ENCODE measurements at regions not wholly inside any gene's neighbourhood (a gene's known extent, or its start where the extent isn't known, plus 50 kb on each side); places are given as distances from the start of the nearest gene placed in this dataset.
"Not testable (repeated sequence)": the region's sequence is repeated elsewhere in the genome, so short reads cannot be mapped to it uniquely, and the experiment has no call there.

- no peak for DNase-seq
These were observed 304.6 kb downstream of the ABCC12 start for GRCh38 chr16:47851146-47851545.

GRCh38 chr16:47849736-47850135, 306.1 kb downstream of the ABCC12 start:
- no peak for DNase-seq

- DNase-seq = no peak
These were observed 307.2 kb downstream of the ABCC12 start for GRCh38 chr16:47848421-47849109.

- DNase-seq = no peak
These were observed 308.4 kb downstream of the ABCC12 start for GRCh38 chr16:47847220-47847970.

- no peak for DNase-seq
These were observed 321.2 kb downstream of the ABCC12 start for GRCh38 chr16:47834485-47835024.

- DNase-seq = no peak
These were observed 322.0 kb downstream of the ABCC12 start for GRCh38 chr16:47833771-47834170.

GRCh38 chr16:47829850-47830600, 325.8 kb downstream of the ABCC12 start:
- DNase-seq = no peak

GRCh38 chr16:47826070-47826469, 329.7 kb downstream of the ABCC12 start:
- no peak for DNase-seq

GRCh38 chr16:47817048-47817447, 338.7 kb downstream of the ABCC12 start:
- DNase-seq = no peak

- no peak for DNase-seq
These were observed 339.3 kb downstream of the ABCC12 start for GRCh38 chr16:47816511-47816910.

GRCh38 chr16:47815655-47816054, 340.1 kb downstream of the ABCC12 start:
- DNase-seq = no peak

GRCh38 chr16:47811758-47812157, 344.0 kb downstream of the ABCC12 start:
- DNase-seq = not testable (repeated sequence)

- DNase-seq = no peak
These were observed 345.2 kb downstream of the PHKB start for GRCh38 chr16:47806309-47806847.

- no peak for DNase-seq
These were observed 326.6 kb downstream of the PHKB start for GRCh38 chr16:47787696-47788095.

GRCh38 chr16:47781673-47782072, 320.5 kb downstream of the PHKB start:
- no peak for DNase-seq

- DNase-seq = no peak
These were observed 319.2 kb downstream of the PHKB start for GRCh38 chr16:47780213-47780875.

GRCh38 chr16:47779201-47780016, 318.3 kb downstream of the PHKB start:
- DNase-seq = peak in 1 of 2 donors; percentile 45

GRCh38 chr16:47778106-47778801, 317.1 kb downstream of the PHKB start:
- DNase-seq = no peak

GRCh38 chr16:47777220-47777619, 316.1 kb downstream of the PHKB start:
- DNase-seq = no peak

GRCh38 chr16:47774661-47775060, 313.5 kb downstream of the PHKB start:
- no peak for DNase-seq

- no peak for DNase-seq
These were observed 292.5 kb downstream of the PHKB start for GRCh38 chr16:47753659-47754058.

All from CD4-positive, alpha-beta T cell treated with Interferon alpha-2 for 1 hour (primary cell).